ENCODE measurements at regions not wholly inside any gene's neighbourhood (a gene's known extent, or its start where the extent isn't known, plus 50 kb on each side); places are given as distances from the start of the nearest gene placed in this dataset.

GRCh38 chr13:105213512-105213911, 1322.0 kb downstream of the EFNB2 start:
- no peak overlapping the region for H3K27ac Mint-ChIP-seq
- peaks cover 0 to 4% of the 10 kb centered on the region in 2 donors for H3K9me3 Mint-ChIP-seq
- no peaks in the 10 kb centered on the region for H3K36me3 Mint-ChIP-seq
- ATAC-seq (no peak), DNase-seq (ENCODE audit: low spot score in 2 of 2) (no peak)

- Mint-ChIP-seq H3K9me3 (peaks cover 0 to 4% of the 10 kb centered on the region in 2 donors), H3K27ac (no peak overlapping the region), H3K36me3 (no peaks in the 10 kb centered on the region)
- ATAC-seq (no peak), DNase-seq (ENCODE audit: low spot score in 2 of 2) (no peak)
These were observed 1327.7 kb downstream of the EFNB2 start for GRCh38 chr13:105207572-105208293.

GRCh38 chr13:105202354-105202753, 1333.1 kb downstream of the EFNB2 start:
- H3K36me3 Mint-ChIP-seq, result no peaks in the 10 kb centered on the region
- no peak overlapping the region for H3K27ac Mint-ChIP-seq

GRCh38 chr13:105201351-105201750, 1334.1 kb downstream of the EFNB2 start:
- Mint-ChIP-seq H3K36me3 (no peaks in the 10 kb centered on the region), H3K9me3 (no peaks in the 10 kb centered on the region), H3K27ac (no peak overlapping the region)
- no peak for ATAC-seq
- DNase-seq (ENCODE audit: low spot score in 2 of 2), result no peak

More at GRCh38 chr13:105202354-105202753, 1333.1 kb downstream of the EFNB2 start:
- DNase-seq (ENCODE audit: low spot score in 2 of 2), result no peak
- ATAC-seq, result no peak
- H3K9me3 Mint-ChIP-seq, result no peaks in the 10 kb centered on the region

GRCh38 chr13:105200181-105200580, 1335.3 kb downstream of the EFNB2 start:
- H3K36me3 Mint-ChIP-seq, result no peaks in the 10 kb centered on the region
- H3K27ac Mint-ChIP-seq, result no peak overlapping the region
- H3K9me3 Mint-ChIP-seq, result no peaks in the 10 kb centered on the region
- no peak for ATAC-seq
- DNase-seq (ENCODE audit: low spot score in 2 of 2), result no peak

- Mint-ChIP-seq H3K9me3 (no peaks in the 10 kb centered on the region), H3K36me3 (no peaks in the 10 kb centered on the region), H3K27ac (no peak overlapping the region)
- DNase-seq (ENCODE audit: low spot score in 2 of 2), result no peak
- no peak for ATAC-seq
These were observed 1339.4 kb downstream of the EFNB2 start for GRCh38 chr13:105196052-105196451.

GRCh38 chr13:105193026-105193425, 1342.4 kb downstream of the EFNB2 start:
- Mint-ChIP-seq H3K36me3 (no peaks in the 10 kb centered on the region), H3K27ac (no peak overlapping the region), H3K9me3 (no peaks in the 10 kb centered on the region)
- ATAC-seq, result no peak
- DNase-seq (ENCODE audit: low spot score in 2 of 2), result no peak

- ATAC-seq, result no peak
- no peak for DNase-seq (ENCODE audit: low spot score in 2 of 2)
- no peak overlapping the region for H3K27ac Mint-ChIP-seq
- H3K36me3 Mint-ChIP-seq, result no peaks in the 10 kb centered on the region
- H3K9me3 Mint-ChIP-seq, result no peaks in the 10 kb centered on the region
These were observed 1351.3 kb downstream of the EFNB2 start for GRCh38 chr13:105184201-105184600.

- no peak for ATAC-seq
These were observed 1358.1 kb downstream of the EFNB2 start for GRCh38 chr13:105177265-105177900.

GRCh38 chr13:105170438-105170837, 1365.0 kb downstream of the EFNB2 start:
- Mint-ChIP-seq H3K36me3 (no peaks in the 10 kb centered on the region), H3K27ac (no peak overlapping the region), H3K9me3 (no peaks in the 10 kb centered on the region)
- ATAC-seq, result no peak
- no peak for DNase-seq (ENCODE audit: low spot score in 2 of 2)

More at GRCh38 chr13:105177265-105177900, 1358.1 kb downstream of the EFNB2 start:
- Mint-ChIP-seq H3K27ac (no peak overlapping the region), H3K9me3 (no peaks in the 10 kb centered on the region), H3K36me3 (no peaks in the 10 kb centered on the region)
- DNase-seq (ENCODE audit: low spot score in 2 of 2), result no peak

- no peak for DNase-seq (ENCODE audit: low spot score in 2 of 2)
- no peaks in the 10 kb centered on the region for H3K36me3 Mint-ChIP-seq
- H3K9me3 Mint-ChIP-seq, result no peaks in the 10 kb centered on the region
These were observed 1367.2 kb downstream of the EFNB2 start for GRCh38 chr13:105168295-105168694.

GRCh38 chr13:105167385-105167784, 1368.1 kb downstream of the EFNB2 start:
- no peak for ATAC-seq
- Mint-ChIP-seq H3K9me3 (no peaks in the 10 kb centered on the region), H3K27ac (no peak overlapping the region), H3K36me3 (no peaks in the 10 kb centered on the region)
- no peak for DNase-seq (ENCODE audit: low spot score in 2 of 2)

More at GRCh38 chr13:105168295-105168694, 1367.2 kb downstream of the EFNB2 start:
- H3K27ac Mint-ChIP-seq, result no peak overlapping the region
- ATAC-seq, result no peak

GRCh38 chr13:105165449-105166125, 1369.9 kb downstream of the EFNB2 start:
- Mint-ChIP-seq H3K9me3 (no peaks in the 10 kb centered on the region), H3K27ac (no peak overlapping the region), H3K36me3 (no peaks in the 10 kb centered on the region)
- no peak for ATAC-seq
- DNase-seq (ENCODE audit: low spot score in 2 of 2), result no peak

- Mint-ChIP-seq H3K27ac (no peak overlapping the region), H3K9me3 (no peaks in the 10 kb centered on the region), H3K36me3 (no peaks in the 10 kb centered on the region)
- ATAC-seq (no peak), DNase-seq (ENCODE audit: low spot score in 2 of 2) (no peak)
These were observed 1375.6 kb downstream of the EFNB2 start for GRCh38 chr13:105159841-105160240.

GRCh38 chr13:105153611-105154010, 1381.9 kb downstream of the EFNB2 start:
- ATAC-seq (no peak), DNase-seq (ENCODE audit: low spot score in 2 of 2) (no peak)
- H3K27ac Mint-ChIP-seq, result no peak overlapping the region
- H3K36me3 Mint-ChIP-seq, result peaks cover 0 to 6% of the 10 kb centered on the region in 2 donors
- no peaks in the 10 kb centered on the region for H3K9me3 Mint-ChIP-seq

GRCh38 chr13:105151639-105152038, 1383.8 kb downstream of the EFNB2 start:
- ATAC-seq, result no peak

GRCh38 chr13:105147461-105147860, 1388.0 kb downstream of the EFNB2 start:
- peaks cover 0 to 6% of the 10 kb centered on the region in 2 donors for H3K36me3 Mint-ChIP-seq
- no peaks in the 10 kb centered on the region for H3K9me3 Mint-ChIP-seq
- DNase-seq (ENCODE audit: low spot score in 2 of 2), result no peak
- ATAC-seq, result no peak
- H3K27ac Mint-ChIP-seq, result no peak overlapping the region

More at GRCh38 chr13:105151639-105152038, 1383.8 kb downstream of the EFNB2 start:
- Mint-ChIP-seq H3K27ac (no peak overlapping the region), H3K9me3 (no peaks in the 10 kb centered on the region), H3K36me3 (peaks cover 0 to 6% of the 10 kb centered on the region in 2 donors)
- no peak for DNase-seq (ENCODE audit: low spot score in 2 of 2)

Data from activated naive CD4-positive, alpha-beta T cell treated with anti-CD3 and anti-CD28 coated beads, Interleukin-2, amount 50 U/mL, for 72 hours (primary cell).